ENCODE measurements at regions not wholly inside any gene's neighbourhood (a gene's known extent, or its start where the extent isn't known, plus 50 kb on each side); places are given as distances from the start of the nearest gene placed in this dataset.
"Not testable (repeated sequence)": the region's sequence is repeated elsewhere in the genome, so short reads cannot be mapped to it uniquely, and the experiment has no call there.

GRCh38 chr21:6499866-6500265 is 4021.5 kb upstream of the TPTE start:
- not testable (repeated sequence) for TF ChIP-seq CTCF (IDR thresholded peaks at IDR 0.05 in 4 of 5, conservative IDR thresholded peaks at IDR 0.05 in 1 of 5); POLR2A (IDR thresholded peaks at IDR 0.05)
